Endodermal cell (in vitro differentiated cells): ENCODE measurements at regions not wholly inside any gene's neighbourhood (a gene's known extent, or its start where the extent isn't known, plus 50 kb on each side); places are given as distances from the start of the nearest gene placed in this dataset.
"Not testable (repeated sequence)": the region's sequence is repeated elsewhere in the genome, so short reads cannot be mapped to it uniquely, and the experiment has no call there.

Experiments used
- DNase-seq: peaks from one replicate; pipeline ENCODE4 v3.0.0-alpha.2; 2017
- H3K27ac ChIP-seq: 2 replicates; pipeline ENCODE4 v1.5.1; 2013; ENCODE audit warnings: mild to moderate bottlenecking, low read depth, low read length, moderate library complexity
- H3K27me3 ChIP-seq: 2 replicates; pipeline ENCODE4 v1.6.1; 2013; ENCODE audit warnings: mild to moderate bottlenecking, low read length, moderate library complexity; ENCODE audit not compliant: insufficient read depth, control insufficient read depth, poor library complexity, severe bottlenecking
- H3K36me3 ChIP-seq: 2 replicates; pipeline ENCODE4 v1.7.0; 2013; ENCODE audit warnings: mild to moderate bottlenecking, low read length, moderate library complexity; ENCODE audit not compliant: control insufficient read depth, insufficient read depth
- H3K4me1 ChIP-seq: one replicate; pipeline ENCODE4 v1.7.0; 2013; ENCODE audit warnings: low read length; ENCODE audit not compliant: control insufficient read depth, insufficient read depth
- H3K4me3 ChIP-seq: 2 replicates; pipeline ENCODE4 v1.5.1; 2013; ENCODE audit warnings: mild to moderate bottlenecking, low read length, moderate library complexity
- H3K9ac ChIP-seq: 2 replicates; pipeline ENCODE4 v1.6.1; 2013; ENCODE audit warnings: mild to moderate bottlenecking, low read length, moderate library complexity; ENCODE audit not compliant: poor library complexity, severe bottlenecking; ENCODE audit errors: extremely low read depth
- H3K9me3 ChIP-seq: 2 replicates; pipeline ENCODE4 v1.6.1; 2013; ENCODE audit warnings: mild to moderate bottlenecking, low read length, moderate library complexity; ENCODE audit not compliant: control insufficient read depth
- H3K27ac Mint-ChIP-seq: 2 replicates; pipeline ENCODE4 v1.8.0; 2020; ENCODE audit warnings: mixed read lengths
- H3K27me3 Mint-ChIP-seq: 2 replicates; pipeline ENCODE4 v1.8.0; 2021; ENCODE audit warnings: mild to moderate bottlenecking, mixed read lengths; ENCODE audit not compliant: insufficient read depth
- H3K36me3 Mint-ChIP-seq: 2 replicates; pipeline ENCODE4 v1.8.0; 2020; ENCODE audit warnings: low read depth, mixed read lengths
- H3K4me1 Mint-ChIP-seq: 2 replicates; pipeline ENCODE4 v1.8.0; 2020; ENCODE audit warnings: mixed read lengths
- H3K4me3 Mint-ChIP-seq: 2 replicates; pipeline ENCODE4 v1.8.0; 2020; ENCODE audit warnings: mild to moderate bottlenecking, moderate library complexity, mixed read lengths
- H3K9me3 Mint-ChIP-seq: 2 replicates; pipeline ENCODE4 v1.8.0; 2020; ENCODE audit warnings: mild to moderate bottlenecking, mixed read lengths
- WGBS, 2 experiments: methylation state at CpG; one replicate each; pipeline versions ENCODE4 v1.1.5 to v1.1.7; 2013; ENCODE audit warnings: missing lambda C conversion rate in 2 of 2, mixed read lengths in 1 of 2; ENCODE audit not compliant: insufficient coverage in 1 of 2, insufficient read length in 1 of 2; 5-methylcytosine and 5-hydroxymethylcytosine counted together

GRCh38 chr16:29298307-29298706 is 108.2 kb downstream of the NPIPB11 start:
- 72 to 83% methylated on average over 2 of the region's 12 CpGs for WGBS, 2 experiments
- not testable (repeated sequence) for H3K27ac ChIP-seq, H3K9me3 ChIP-seq, H3K9me3 Mint-ChIP-seq, H3K4me3 Mint-ChIP-seq, H3K27ac Mint-ChIP-seq, H3K27me3 ChIP-seq, H3K27me3 Mint-ChIP-seq, H3K4me1 ChIP-seq, H3K36me3 Mint-ChIP-seq, H3K36me3 ChIP-seq, DNase-seq, H3K4me3 ChIP-seq, H3K9ac ChIP-seq, H3K4me1 Mint-ChIP-seq

- not testable (repeated sequence) for H3K4me3 Mint-ChIP-seq, H3K9me3 Mint-ChIP-seq, H3K4me1 ChIP-seq, H3K27ac ChIP-seq, H3K9ac ChIP-seq, DNase-seq, H3K9me3 ChIP-seq, H3K36me3 Mint-ChIP-seq, H3K27me3 ChIP-seq, H3K4me3 ChIP-seq, H3K27me3 Mint-ChIP-seq, H3K27ac Mint-ChIP-seq, H3K4me1 Mint-ChIP-seq, H3K36me3 ChIP-seq
- 90 to 100% methylated on average over 1 of the region's 2 CpGs for WGBS, 2 experiments
Observed at GRCh38 chr16:29297809-29298177, 108.7 kb downstream of the NPIPB11 start.

- not testable (repeated sequence) for H3K27ac Mint-ChIP-seq, DNase-seq, H3K9ac ChIP-seq, H3K9me3 ChIP-seq, H3K9me3 Mint-ChIP-seq, H3K27me3 Mint-ChIP-seq, H3K27ac ChIP-seq, H3K4me1 Mint-ChIP-seq, H3K36me3 Mint-ChIP-seq, H3K27me3 ChIP-seq, H3K4me1 ChIP-seq, H3K36me3 ChIP-seq, H3K4me3 Mint-ChIP-seq, H3K4me3 ChIP-seq
- 86 to 96% methylated on average over 7 to 17 of the region's 17 CpGs for WGBS, 2 experiments
Observed at GRCh38 chr16:29297144-29297808, 109.2 kb downstream of the NPIPB11 start.

GRCh38 chr16:29296176-29296575 is 110.3 kb downstream of the NPIPB11 start:
- not testable (repeated sequence) for H3K4me3 ChIP-seq, H3K4me3 Mint-ChIP-seq, H3K27me3 Mint-ChIP-seq, H3K27me3 ChIP-seq, H3K36me3 ChIP-seq, H3K27ac ChIP-seq, H3K27ac Mint-ChIP-seq, H3K9ac ChIP-seq, H3K4me1 ChIP-seq, H3K36me3 Mint-ChIP-seq, H3K9me3 ChIP-seq, H3K9me3 Mint-ChIP-seq, DNase-seq, H3K4me1 Mint-ChIP-seq
- 91 to 98% methylated on average over 8 to 11 of the region's 11 CpGs for WGBS, 2 experiments

GRCh38 chr16:29294951-29295795 is 111.3 kb downstream of the NPIPB11 start:
- not testable (repeated sequence) for H3K9me3 ChIP-seq, DNase-seq, H3K9me3 Mint-ChIP-seq, H3K27ac ChIP-seq, H3K4me3 Mint-ChIP-seq, H3K4me1 Mint-ChIP-seq, H3K27me3 ChIP-seq, H3K27ac Mint-ChIP-seq, H3K9ac ChIP-seq, H3K36me3 ChIP-seq, H3K4me1 ChIP-seq, H3K27me3 Mint-ChIP-seq, H3K36me3 Mint-ChIP-seq, H3K4me3 ChIP-seq
- WGBS, 2 experiments = 85 to 92% methylated on average over 2 to 21 of the region's 21 CpGs

- not testable (repeated sequence) for H3K27ac Mint-ChIP-seq, H3K27me3 Mint-ChIP-seq, H3K36me3 ChIP-seq, H3K27ac ChIP-seq, H3K4me1 Mint-ChIP-seq, H3K4me1 ChIP-seq, H3K4me3 ChIP-seq, H3K36me3 Mint-ChIP-seq, H3K9ac ChIP-seq, DNase-seq, H3K9me3 Mint-ChIP-seq, H3K4me3 Mint-ChIP-seq, H3K27me3 ChIP-seq, H3K9me3 ChIP-seq
- 85 to 91% methylated on average over 9 to 12 of the region's 12 CpGs for WGBS, 2 experiments
Observed at GRCh38 chr16:29294400-29294933, 112.0 kb downstream of the NPIPB11 start.

GRCh38 chr16:29293545-29293944 is 113.0 kb downstream of the NPIPB11 start:
- not testable (repeated sequence) for H3K27me3 Mint-ChIP-seq, H3K4me1 ChIP-seq, DNase-seq, H3K27ac Mint-ChIP-seq, H3K4me3 Mint-ChIP-seq, H3K4me1 Mint-ChIP-seq, H3K4me3 ChIP-seq, H3K27ac ChIP-seq, H3K9ac ChIP-seq, H3K36me3 Mint-ChIP-seq, H3K9me3 ChIP-seq, H3K9me3 Mint-ChIP-seq, H3K36me3 ChIP-seq, H3K27me3 ChIP-seq
- WGBS, 2 experiments = 85 to 100% methylated on average over 3 to 4 of the region's 9 CpGs
